ENCODE measurements at regions not wholly inside any gene's neighbourhood (a gene's known extent, or its start where the extent isn't known, plus 50 kb on each side); places are given as distances from the start of the nearest gene placed in this dataset.

GRCh38 chr9:107779731-107780130 lies 290.2 kb upstream of the KLF4 start:
- Histone ChIP-seq H4K8ac (ENCODE audit: low read depth in 2 of 2, low read length in 2 of 2) (no peak overlapping the region), H3K79me1 (ENCODE audit: low read depth in 1 of 2, low read length in 2 of 2) (no peaks in the 10 kb centered on the region; a peak in 1 of 4 replicates), H4K5ac (ENCODE audit: low read depth, low read length) (no peak overlapping the region), H3K56ac (ENCODE audit: extremely low read depth, insufficient read depth, low read length) (no peak overlapping the region), H2AK5ac (ENCODE audit: low read depth, low read length) (no peak overlapping the region), H4K20me1 (ENCODE audit: insufficient read depth, low read length) (no peaks in the 10 kb centered on the region), H3K4me3 (ENCODE audit: insufficient read depth, low read depth, low read length) (no peak overlapping the region), H3K4me1 (ENCODE audit: control insufficient read depth, insufficient read depth, low read length) (peaks cover 6% of the 10 kb centered on the region), H3K27ac (ENCODE audit: insufficient read depth, low read length) (no peak overlapping the region), H3K18ac (ENCODE audit: low read depth, low read length) (no peak overlapping the region; the same call in 1 of the 2 replicates), H3K4ac (ENCODE audit: low read depth, low read length) (no peak overlapping the region), H2AFZ (replicated peaks; ENCODE audit: low read length, poor library complexity) (no peak overlapping the region), H3K23ac (ENCODE audit: low read depth, low read length) (no peak overlapping the region), H2AK9ac (replicated peaks; ENCODE audit: low read depth, low read length, poor library complexity) (no peak overlapping the region), H3K4me2 (ENCODE audit: low read depth, low read length) (no peak overlapping the region), H3K9ac (ENCODE audit: low read depth, low read length) (no peak overlapping the region), H4K91ac (ENCODE audit: insufficient read depth, low read depth, low read length) (no peak overlapping the region), H3K36me3 (ENCODE audit: control insufficient read depth, insufficient read depth, low read length) (no peaks in the 10 kb centered on the region), H3K14ac (replicated peaks; ENCODE audit: low read depth, low read length) (no peak overlapping the region), H2BK5ac (ENCODE audit: low read depth, low read length, poor library complexity, severe bottlenecking) (no peak overlapping the region), H2BK15ac (ENCODE audit: low read depth, low read length) (no peak overlapping the region), H3K9me1 (ENCODE audit: insufficient read depth, low read length) (peaks cover 7% of the 10 kb centered on the region), H2BK120ac (ENCODE audit: low read depth, low read length) (no peak overlapping the region), H2BK20ac (ENCODE audit: low read depth, low read length) (no peak overlapping the region), H3K27me3 (ENCODE audit: control insufficient read depth, insufficient read depth, low read length) (no peaks in the 10 kb centered on the region), H3K9me3 (ENCODE audit: control insufficient read depth, insufficient read depth, low read length) (no peaks in the 10 kb centered on the region)
- TF ChIP-seq POLR2A (IDR thresholded peaks at IDR 0.05; ENCODE audit: low read depth, low read length) (no peak), RFX5 (IDR thresholded peaks at IDR 0.05; ENCODE audit: low read depth, low read length) (no peak), RCOR1 (IDR thresholded peaks at IDR 0.05; ENCODE audit: insufficient replicate concordance, low read length) (no peak), NFE2L2 (IDR thresholded peaks at IDR 0.05; ENCODE audit: low read depth, low read length) (no peak), FOS (IDR thresholded peaks at IDR 0.05; ENCODE audit: low read depth, low read length) (no peak), RAD21 (IDR thresholded peaks at IDR 0.05; ENCODE audit: low read length) (no peak), SMC3 (IDR thresholded peaks at IDR 0.05; ENCODE audit: low read depth, low read length) (no peak), BHLHE40 (IDR thresholded peaks at IDR 0.05; ENCODE audit: low read depth, low read length) (no peak), ELK1 (IDR thresholded peaks at IDR 0.05; ENCODE audit: borderline replicate concordance, low read depth, low read length) (no peak), MXI1 (IDR thresholded peaks at IDR 0.05; ENCODE audit: borderline replicate concordance, low read depth, low read length) (no peak)
- no TSS peak for BruUV-seq (replicated peaks)
- dilution Hi-C loops (cut with HindIII; ENCODE audit: low sequenced_read_pairs, unreplicated experiment), result no loop called here
- no CpG with 5 or more reads among the region's 3 CpGs for WGBS, 2 experiments (ENCODE audit: extremely low coverage in 2 of 2, insufficient read length in 1 of 2)
- no peak for DNase-seq
- no peak for ATAC-seq (ENCODE audit: low read depth)
- intact Hi-C loops (cut with micrococcal nuclease), result no loop called here
- POLR2A ChIA-PET (ENCODE audit: unreplicated experiment), result no interaction called here
- CTCF ChIA-PET, result interaction anchor here (0.6 kb wide), 2 partner anchors 46 to 527 kb away, joined by 3 read pairs; no protein-coding TSS in a partner anchor
- in situ Hi-C loops (cut with MboI; ENCODE audit: low sequenced_read_pairs), result no loop called here
